Transverse colon (tissue), 4 donors: ENCODE measurements at regions not wholly inside any gene's neighbourhood (a gene's known extent, or its start where the extent isn't known, plus 50 kb on each side); places are given as distances from the start of the nearest gene placed in this dataset.

Experiments used
- DNase-seq: peaks from one replicate; pipeline ENCODE4 v3.0.0-alpha.2; 2019
- H3K27ac ChIP-seq, 4 donors: fragments of 200-600 bp; sonication (generic); 2 replicates each; pipeline ENCODE4 v1.5.1; 2016 to 2018; ENCODE audit warnings: inconsistent platforms in 4 of 4
- H3K27me3 ChIP-seq: fragments of 200-600 bp; sonication (generic); 2 replicates; pipeline ENCODE4 v1.5.1; 2017; ENCODE audit warnings: inconsistent platforms
- H3K36me3 ChIP-seq, 4 donors: fragments of 200-600 bp; sonication (generic); 2 replicates each; pipeline ENCODE4 v1.5.1; 2017 to 2019; ENCODE audit warnings: inconsistent platforms in 4 of 4
- H3K4me1 ChIP-seq, 4 donors: fragments of 200-600 bp; sonication (generic); 2 replicates each; pipeline ENCODE4 v1.5.1; 2017 to 2020; ENCODE audit warnings: inconsistent platforms in 4 of 4
- H3K4me3 ChIP-seq, 4 donors: fragments of 200-600 bp; sonication (generic); 1 replicate in 1 of 4; 2 replicates in 3 of 4; pipeline versions ENCODE4 v1.5.1 to v1.6.1; 2017 to 2019; ENCODE audit warnings: inconsistent platforms in 4 of 4
- H3K9me3 ChIP-seq, 2 donors: fragments of 200-600 bp; sonication (generic); 2 replicates each; pipeline ENCODE4 v1.5.1; 2017 to 2019; ENCODE audit warnings: inconsistent platforms in 2 of 2
- CTCF ChIP-seq, 5 experiments: fragments of 200-600 bp in 3 of 5; fragments of 450-650 bp in 2 of 5; sonication (generic) in 3 of 5; IDR thresholded peaks; 1 replicate in 2 of 5; 2 replicates in 3 of 5; pipeline ENCODE4 v1.5.1; 2016 to 2017; ENCODE audit warnings: antibody characterized with exemption in 5 of 5, inconsistent platforms in 3 of 5, mild to moderate bottlenecking in 2 of 5, moderate library complexity in 1 of 5
- EP300 ChIP-seq: sonication (generic); formaldehyde crosslinking; IDR thresholded peaks from one replicate; pipeline ENCODE4 v1.6.1; 2017; ENCODE audit warnings: antibody characterized with exemption, low read depth
- POLR2A ChIP-seq: fragments of 450-650 bp; IDR thresholded peaks from one replicate; pipeline ENCODE4 v1.6.1; 2016; ENCODE audit warnings: antibody characterized with exemption, mild to moderate bottlenecking, moderate library complexity
- POLR2AphosphoS5 ChIP-seq, 3 donors: sonication (generic); formaldehyde crosslinking; IDR thresholded peaks; one replicate each; pipeline ENCODE4 v1.6.1; 2016; ENCODE audit warnings: antibody characterized with exemption in 3 of 3
- WGBS, 2 donors: methylation state at CpG; one replicate each; pipeline ENCODE4 v1.1.5; 2018; ENCODE audit warnings: low coverage in 1 of 2; 5-methylcytosine and 5-hydroxymethylcytosine counted together
- in situ Hi-C, 4 donors: fragments of 200-750 bp; cut with MboI; loops; one replicate each; pipeline versions ENCODE4 v1.15.0 to v1.15.1; 2017; ENCODE audit warnings: low sequenced_read_pairs in 3 of 4, low pct_ligation_motif_present in 1 of 4, low pct_unique_long_range_greater_than_20kb in 1 of 4
- intact Hi-C: fragments of 100-400 bp; cut with DNase I; formaldehyde crosslinking; loops from one replicate; pipeline ENCODE4 v1.15.1; 2023; ENCODE audit warnings: low total_unique reads

GRCh38 chr2:16764487-16764886 is 98.9 kb upstream of the CYRIA start:
- Histone ChIP-seq H3K27ac (no peak overlapping the region), H3K4me3 (no peak overlapping the region), H3K4me1 (no peaks in the 10 kb centered on the region), H3K27me3 (no peaks in the 10 kb centered on the region), H3K9me3 (no peaks in the 10 kb centered on the region), H3K36me3 (no peaks in the 10 kb centered on the region)
- WGBS, 2 donors = 83 to 86% methylated on average over 3 to 4 of the region's 4 CpGs
- no peak for DNase-seq
- intact Hi-C loops = no loop called here
- in situ Hi-C loops = loop anchor here (10.0 to 25.0 kb wide), 4 partner anchors 150 to 1127 kb away; partner anchors contain the start of gene MYCN (in 1 of the 4)
- TF ChIP-seq EP300 = no peak
- TF ChIP-seq POLR2A = no peak
- TF ChIP-seq POLR2AphosphoS5 (IDR thresholded peaks at IDR 0.05) = no peak
- no peak for TF ChIP-seq CTCF (IDR thresholded peaks at IDR 0.05)

GRCh38 chr2:16763493-16763899 is 97.9 kb upstream of the CYRIA start:
- Histone ChIP-seq H3K9me3 (no peaks in the 10 kb centered on the region), H3K27me3 (no peaks in the 10 kb centered on the region), H3K36me3 (no peaks in the 10 kb centered on the region), H3K4me1 (no peaks in the 10 kb centered on the region), H3K4me3 (no peak overlapping the region), H3K27ac (no peak overlapping the region)
- DNase-seq = no peak
- in situ Hi-C loops (loop anchor here (10.0 to 25.0 kb wide), 4 partner anchors 149 to 1126 kb away; partner anchors contain the start of gene MYCN (in 1 of the 4)), intact Hi-C loops (no loop called here)
- TF ChIP-seq POLR2A (no peak), POLR2AphosphoS5 (IDR thresholded peaks at IDR 0.05) (no peak), EP300 (no peak), CTCF (IDR thresholded peaks at IDR 0.05) (no peak)
- 67 to 83% methylated on average over 1 to 4 of the region's 4 CpGs for WGBS, 2 donors

- Histone ChIP-seq H3K4me1 (no peaks in the 10 kb centered on the region), H3K27ac (no peak overlapping the region), H3K4me3 (no peak overlapping the region), H3K36me3 (no peaks in the 10 kb centered on the region), H3K27me3 (no peaks in the 10 kb centered on the region), H3K9me3 (no peaks in the 10 kb centered on the region)
- intact Hi-C loops = no loop called here
- DNase-seq = no peak
- TF ChIP-seq CTCF (IDR thresholded peaks at IDR 0.05) (no peak), POLR2AphosphoS5 (IDR thresholded peaks at IDR 0.05) (no peak), POLR2A (no peak), EP300 (no peak)
- in situ Hi-C loops = loop anchor here (10.0 to 25.0 kb wide), 4 partner anchors 148 to 1126 kb away; partner anchors contain the start of gene MYCN (in 1 of the 4)
- 69% methylated on average over 2 of the region's 2 CpGs; no CpG with 5 or more reads in 1 of the 2 donors for WGBS, 2 donors
These were observed 97.4 kb upstream of the CYRIA start for GRCh38 chr2:16763056-16763455.

GRCh38 chr2:16760426-16760825 is 94.8 kb upstream of the CYRIA start:
- TF ChIP-seq POLR2AphosphoS5 (IDR thresholded peaks at IDR 0.05) (no peak), POLR2A (no peak), EP300 (no peak), CTCF (IDR thresholded peaks at IDR 0.05) (no peak)
- no peak overlapping the region for H3K27ac ChIP-seq
- 28 to 40% methylated on average over 2 to 3 of the region's 3 CpGs for WGBS, 2 donors
- no peaks in the 10 kb centered on the region for H3K9me3 ChIP-seq
- in situ Hi-C loops = loop anchor here (10.0 to 25.0 kb wide), 4 partner anchors 146 to 1123 kb away; partner anchors contain the start of gene MYCN (in 1 of the 4)
- DNase-seq = no peak
- H3K4me1 ChIP-seq = no peaks in the 10 kb centered on the region
- H3K36me3 ChIP-seq = no peaks in the 10 kb centered on the region
- H3K4me3 ChIP-seq = no peak overlapping the region
- intact Hi-C loops = no loop called here
- H3K27me3 ChIP-seq = no peaks in the 10 kb centered on the region
